ENCODE measurements at regions not wholly inside any gene's neighbourhood (a gene's known extent, or its start where the extent isn't known, plus 50 kb on each side); places are given as distances from the start of the nearest gene placed in this dataset.
"Not testable (repeated sequence)": the region's sequence is repeated elsewhere in the genome, so short reads cannot be mapped to it uniquely, and the experiment has no call there.

DNA sequence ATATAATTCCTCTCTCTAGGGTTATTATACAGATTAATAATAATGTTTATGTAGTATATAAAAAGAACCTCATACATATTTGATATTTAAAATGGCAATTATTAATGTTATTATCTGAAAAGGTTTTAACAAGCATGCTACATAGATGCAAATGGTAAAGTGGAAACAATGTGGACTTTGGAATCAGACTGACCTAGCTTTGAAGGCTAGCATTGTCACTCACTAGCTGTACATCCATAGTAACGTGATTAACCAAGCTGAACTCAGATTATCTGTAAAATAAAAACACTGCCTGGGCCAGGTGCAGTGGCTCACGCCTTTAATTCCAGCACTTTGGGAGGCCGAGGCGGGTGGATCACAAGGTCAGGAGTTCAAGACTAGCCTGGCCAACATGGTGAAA is 233.7 kb upstream of the SPRY1 start:
- no peak for DNase-seq

DNA sequence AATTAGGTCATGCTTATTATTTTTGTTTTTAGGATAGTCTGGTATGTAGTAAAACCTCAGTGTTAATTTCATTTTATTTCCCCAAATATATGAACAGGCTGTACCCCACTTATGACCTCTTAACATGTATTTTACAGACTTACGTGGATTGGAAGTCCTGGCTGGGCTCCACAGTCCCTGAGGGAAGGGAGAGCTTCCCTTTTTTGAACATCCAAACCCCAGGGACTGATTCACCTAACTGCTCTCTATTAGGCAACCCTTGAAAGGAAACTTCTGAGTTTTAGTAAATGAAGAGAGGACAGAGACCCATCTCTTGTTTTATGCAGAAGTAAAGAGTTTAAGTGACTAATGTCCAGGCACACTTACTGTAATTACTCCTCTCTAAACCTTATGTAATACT is 233.1 kb upstream of the SPRY1 start:
- DNase-seq: no peak

DNA sequence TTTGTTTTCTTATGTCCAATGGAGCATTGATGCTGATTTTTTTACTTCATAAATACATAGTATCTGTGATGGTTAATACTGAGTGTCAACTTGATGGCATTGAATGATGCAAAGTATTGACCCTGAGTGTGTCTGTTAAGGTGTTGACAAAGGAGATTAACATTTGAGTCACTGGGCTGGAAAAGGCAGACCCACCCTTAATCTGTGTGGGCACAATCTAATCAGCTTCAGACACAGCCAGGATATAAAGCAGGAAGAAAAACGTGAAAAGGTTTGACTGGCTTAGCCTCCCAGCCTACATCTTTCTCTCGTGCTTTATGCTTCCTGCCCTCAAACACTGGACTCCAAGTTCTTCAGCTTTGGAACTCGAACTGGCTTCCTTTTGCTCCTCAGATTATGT is 230.6 kb upstream of the SPRY1 start:
- no peak for DNase-seq

DNA sequence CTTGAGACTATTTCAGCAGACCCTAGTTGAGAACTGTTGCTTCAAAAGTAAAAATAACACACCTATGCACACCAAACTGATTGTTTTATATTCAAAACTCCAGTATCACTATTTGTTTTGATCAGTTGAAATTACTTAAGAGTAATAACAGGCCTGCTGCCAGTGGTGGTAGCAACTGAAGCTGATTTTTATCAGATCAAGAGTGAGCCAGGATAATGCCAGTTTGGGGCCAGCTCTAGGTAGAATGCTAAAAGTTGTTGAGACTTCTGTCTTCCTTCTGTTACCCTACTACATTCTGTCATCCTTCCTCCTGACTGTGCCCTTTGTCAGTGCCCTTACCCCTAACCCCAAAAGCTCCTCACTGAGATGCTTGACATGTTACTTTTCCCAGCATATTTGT is 228.7 kb upstream of the SPRY1 start:
- DNase-seq: no peak

DNA sequence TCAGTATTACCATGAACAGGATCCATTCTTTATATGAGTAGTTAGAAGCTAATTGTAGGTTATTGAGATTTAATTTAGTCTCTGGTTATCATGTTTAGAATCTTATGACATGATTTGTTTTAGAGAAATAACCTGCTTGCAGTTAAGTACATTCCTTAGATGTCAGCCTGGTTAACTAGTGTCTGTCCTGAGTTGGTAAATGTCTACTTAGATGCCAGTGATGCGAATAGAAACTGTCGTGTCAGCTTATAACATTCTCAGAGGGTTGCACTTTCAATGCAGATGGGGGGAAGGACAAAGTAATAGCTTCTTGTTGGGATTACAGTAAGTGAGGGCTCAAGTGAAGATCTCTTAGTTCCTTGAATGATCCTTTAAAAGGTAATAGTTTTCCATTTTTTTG is 227.8 kb upstream of the SPRY1 start:
- no peak for DNase-seq

DNA sequence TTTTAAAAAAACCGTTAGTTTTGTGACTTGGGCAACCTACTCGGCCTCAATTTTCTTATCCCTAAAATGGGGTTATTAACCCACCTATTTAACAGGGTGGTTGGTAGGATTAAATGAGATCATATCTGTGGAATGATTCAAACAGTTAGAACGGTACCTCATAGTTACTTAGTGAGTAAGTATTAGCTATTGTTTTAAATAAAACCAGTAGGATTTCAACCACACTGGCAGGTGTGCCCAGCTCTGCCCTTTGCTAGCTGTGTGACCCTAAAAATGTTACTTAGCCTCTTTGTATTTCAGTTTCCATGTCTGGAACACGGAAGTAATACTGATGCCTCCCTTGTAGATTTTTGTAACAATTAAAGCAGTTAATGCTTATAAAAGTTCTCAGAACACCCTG is 225.8 kb upstream of the SPRY1 start:
- DNase-seq: no peak

DNA sequence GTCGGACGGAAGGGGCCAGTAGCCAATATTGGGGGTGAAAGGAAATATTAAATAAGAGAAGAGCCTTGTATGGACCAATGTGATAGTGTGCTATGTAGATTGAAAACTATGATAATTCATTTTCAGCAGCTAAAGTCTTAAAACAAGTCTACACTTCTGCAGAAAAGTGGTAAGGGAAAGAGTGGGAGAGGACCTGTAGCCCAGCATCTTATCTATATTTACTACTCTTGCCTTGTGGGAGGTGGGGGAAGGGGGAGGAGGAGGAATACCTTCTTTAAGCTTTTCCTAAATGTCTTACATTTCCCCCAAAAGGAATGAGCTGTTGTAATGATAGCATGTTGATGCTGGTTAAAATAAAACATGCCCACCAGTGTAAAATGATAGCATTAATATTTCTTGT is 220.0 kb upstream of the SPRY1 start:
- no peak for DNase-seq

DNA sequence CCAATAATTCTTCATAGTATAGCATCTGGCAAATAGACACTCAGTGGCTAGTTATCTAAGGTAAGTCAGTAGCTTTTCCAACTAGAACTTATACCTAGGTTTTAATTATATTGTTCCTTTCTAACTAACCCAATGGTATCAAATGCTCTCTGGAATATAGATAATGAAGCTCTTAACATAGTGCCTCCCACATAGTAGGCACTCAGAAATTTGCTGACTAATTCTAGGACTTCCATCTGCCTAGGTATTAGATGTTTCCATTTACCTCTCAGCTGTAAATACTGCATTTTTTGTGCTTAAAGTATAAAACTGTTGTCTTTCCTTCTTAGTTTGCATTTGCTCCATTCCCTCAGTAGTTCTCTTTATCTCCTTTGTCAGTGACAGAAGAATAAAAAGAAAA is 214.3 kb upstream of the SPRY1 start:
- DNase-seq: no peak

DNA sequence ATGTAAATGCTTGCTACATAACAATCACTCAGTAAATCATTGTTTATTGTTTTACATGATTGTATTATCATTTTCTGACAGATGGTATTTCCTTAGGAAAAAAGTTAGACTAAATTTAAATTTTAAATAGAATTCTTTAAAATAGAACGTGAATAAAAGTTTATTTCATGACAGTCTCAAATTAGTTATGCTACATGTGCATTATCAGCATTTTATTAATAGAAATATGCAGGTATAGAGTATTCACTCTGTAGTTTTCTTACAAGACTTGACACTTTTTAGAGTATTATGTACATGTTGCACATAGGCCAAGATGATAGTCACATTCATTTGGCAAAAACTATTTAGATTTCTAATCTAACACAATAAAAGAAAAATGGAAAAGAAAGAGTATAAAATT is 213.3 kb upstream of the SPRY1 start:
- no peak for DNase-seq

DNA sequence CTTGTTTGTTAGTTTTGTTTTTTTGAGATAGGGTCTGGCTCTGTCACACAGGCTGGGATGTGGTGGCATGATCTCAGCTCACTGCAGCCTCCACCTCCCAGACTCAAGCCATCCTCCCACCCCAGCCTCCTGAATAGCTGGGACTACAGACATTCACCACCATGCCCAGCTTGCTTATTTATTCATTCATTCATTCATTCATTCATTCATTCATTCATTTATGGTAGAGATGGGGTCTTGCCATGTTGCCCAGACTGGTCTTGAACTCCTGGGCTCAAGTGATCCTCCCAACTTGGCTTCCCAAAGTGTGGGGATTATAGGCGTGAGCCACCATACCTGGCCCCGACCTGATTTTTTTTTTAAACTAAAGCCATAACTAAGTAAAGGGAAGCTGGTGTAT is 212.8 kb upstream of the SPRY1 start:
- DNase-seq: not testable (repeated sequence)

DNA sequence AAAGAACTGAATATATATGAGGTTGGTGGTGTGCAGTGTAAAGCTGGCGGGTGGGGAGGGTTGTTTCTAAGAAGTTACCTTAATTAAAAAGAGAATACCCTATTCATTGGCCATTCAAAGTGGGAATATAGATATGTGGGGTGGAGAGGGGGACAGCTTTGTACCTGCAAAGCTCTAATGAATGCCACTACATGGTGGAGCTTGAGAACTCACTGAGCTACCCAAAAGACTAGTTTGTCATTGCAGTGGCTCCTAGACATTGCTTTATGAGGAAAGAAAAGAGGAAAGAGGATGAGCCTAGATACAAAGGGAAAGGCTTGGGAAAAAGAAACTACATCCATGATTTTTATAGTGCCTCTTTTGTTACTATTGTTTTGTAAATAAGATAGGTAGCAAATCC is 209.9 kb upstream of the SPRY1 start:
- no peak for DNase-seq

DNA sequence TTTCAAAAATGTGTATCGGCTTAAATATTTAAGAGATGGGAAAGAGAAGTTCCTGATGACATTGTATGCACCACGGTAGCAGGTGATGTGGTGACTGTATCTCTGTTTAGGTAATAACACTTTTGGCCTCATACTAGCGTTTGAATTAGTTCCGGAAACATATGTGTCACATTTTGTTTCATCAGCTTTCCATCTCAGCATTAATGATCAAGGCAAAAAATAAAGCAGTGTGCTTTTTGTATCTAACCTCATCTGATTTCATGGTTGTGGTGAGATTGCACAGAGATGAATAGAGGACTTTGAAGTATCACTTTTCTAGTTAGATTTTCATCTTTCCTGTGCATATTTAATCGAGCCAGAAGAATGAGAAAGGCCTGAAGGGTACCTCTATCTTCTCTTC is 206.4 kb upstream of the SPRY1 start:
- DNase-seq: no peak

DNA sequence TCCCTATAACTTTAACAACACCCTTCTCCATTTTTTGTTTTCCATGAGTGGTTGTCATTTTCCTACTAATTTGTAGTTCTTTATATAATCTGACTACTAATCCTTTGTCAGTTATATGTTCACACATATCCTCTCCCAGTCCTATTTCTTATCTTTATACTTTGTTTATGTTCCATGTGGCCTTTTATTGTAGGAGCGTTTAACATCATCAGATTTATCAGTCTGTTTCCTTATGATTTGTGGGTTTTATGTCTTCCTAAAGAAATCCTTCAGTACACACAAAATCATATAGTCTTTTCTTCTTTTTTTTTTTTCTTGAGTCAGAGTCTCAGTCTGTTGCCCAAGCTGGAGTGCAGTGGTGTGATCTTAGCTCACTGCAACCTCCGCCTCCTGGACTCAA is 204.9 kb upstream of the SPRY1 start:
- no peak for DNase-seq

DNA sequence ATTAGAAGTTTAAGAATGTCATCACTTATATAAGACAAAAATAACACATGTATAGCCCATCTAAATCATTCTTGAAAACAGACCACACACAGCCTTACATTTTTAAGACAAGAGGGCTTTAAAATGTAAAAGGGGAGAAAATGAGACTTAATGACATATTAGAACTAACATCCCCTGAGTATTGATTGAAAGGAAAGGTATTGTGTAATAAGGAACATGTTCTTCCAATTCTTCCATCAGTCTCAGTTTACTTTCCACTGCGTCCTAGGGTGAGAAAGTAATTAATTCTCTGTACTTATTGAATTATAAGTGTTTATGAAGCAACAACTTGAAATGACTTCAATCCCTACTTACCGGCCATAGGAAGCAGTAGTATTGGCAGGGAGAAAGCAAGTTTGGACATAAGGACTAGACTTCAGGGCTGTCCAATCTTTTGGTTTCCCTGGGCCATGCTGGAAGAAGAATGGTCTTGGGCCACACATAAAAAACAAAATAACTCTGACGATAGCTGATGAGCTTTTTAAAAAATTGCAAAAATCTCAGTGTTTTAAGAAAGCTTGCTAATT is 202.7 kb upstream of the SPRY1 start:
- no peak for DNase-seq

DNA sequence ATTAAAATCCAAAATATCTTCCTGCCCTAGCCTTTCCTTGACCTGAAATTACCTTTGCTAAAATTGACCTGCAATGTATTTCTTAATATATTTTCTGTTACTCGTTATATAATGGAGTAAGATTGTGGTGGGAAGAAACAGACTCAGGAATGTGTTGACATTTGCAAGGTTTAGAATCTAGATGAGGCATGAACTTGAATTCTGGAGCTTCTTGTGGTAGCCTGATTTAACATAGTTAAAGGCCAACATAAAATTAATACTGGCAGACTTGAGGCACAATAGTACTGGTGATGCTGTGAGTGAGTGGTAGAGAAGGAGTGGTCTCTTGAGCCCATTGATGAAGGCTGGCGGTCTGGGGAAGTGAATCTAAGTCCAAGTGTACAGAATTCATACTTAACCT is 197.9 kb upstream of the SPRY1 start:
- DNase-seq: no peak

DNA sequence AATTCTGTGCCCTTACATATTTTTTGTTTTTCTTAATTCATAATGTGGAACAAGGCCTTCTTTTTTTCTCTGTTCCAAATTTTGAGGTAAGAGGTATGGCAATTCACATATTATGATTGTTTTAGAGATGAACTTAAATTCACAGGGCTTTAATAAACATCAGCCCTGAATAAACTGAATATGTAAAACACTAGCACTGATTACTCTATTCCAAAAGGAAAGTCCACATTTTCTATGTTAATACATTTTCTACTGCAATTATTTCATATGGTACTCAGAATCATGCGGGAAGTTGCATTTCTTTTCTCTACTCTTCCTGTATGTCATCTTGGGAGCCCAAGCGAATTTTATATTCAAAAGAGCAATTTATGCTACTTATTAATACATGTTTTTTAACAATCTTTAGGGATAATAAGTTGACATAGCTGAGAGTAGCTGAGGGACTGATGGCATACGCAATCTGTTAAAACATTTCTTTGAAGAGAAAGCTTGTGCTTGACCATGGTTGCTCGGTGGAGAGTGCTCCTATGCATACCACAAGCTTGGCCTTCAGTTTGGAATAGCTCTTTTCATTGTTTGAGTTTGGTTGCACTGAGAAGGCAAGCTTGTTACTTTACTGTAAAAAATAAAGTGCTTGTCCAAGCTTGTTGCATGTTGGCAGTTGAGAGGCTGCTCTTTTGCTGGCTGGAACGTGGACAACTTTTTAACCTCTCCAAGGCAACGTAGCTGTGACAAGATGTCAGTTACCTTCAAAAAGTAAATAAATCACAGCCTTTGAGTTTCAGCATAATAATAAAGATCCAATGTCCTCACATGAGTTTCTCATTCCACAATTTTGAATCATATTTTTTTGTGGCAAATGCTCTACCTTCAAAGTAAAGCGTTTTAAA is 196.3 kb upstream of the SPRY1 start:
- DNase-seq: no peak

DNA sequence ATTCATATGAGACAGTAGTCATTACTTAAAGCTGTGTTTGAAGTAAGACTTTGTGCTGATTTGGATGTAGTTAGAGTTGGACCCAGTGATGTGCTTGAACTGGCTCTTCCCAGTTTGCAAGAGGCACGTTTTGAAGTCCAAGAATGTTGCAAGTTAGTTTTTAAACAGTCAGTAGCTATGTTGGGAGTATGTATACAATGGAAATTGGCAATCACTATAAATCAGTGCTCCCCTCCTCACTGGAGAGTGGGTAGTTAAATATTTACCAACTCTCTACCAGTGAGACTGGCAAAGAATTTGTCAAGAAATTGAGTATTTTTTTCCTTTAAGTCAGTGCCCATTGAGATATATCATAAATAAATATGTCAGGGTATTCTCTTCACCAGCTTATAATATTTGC is 191.9 kb upstream of the SPRY1 start:
- DNase-seq: no peak

DNA sequence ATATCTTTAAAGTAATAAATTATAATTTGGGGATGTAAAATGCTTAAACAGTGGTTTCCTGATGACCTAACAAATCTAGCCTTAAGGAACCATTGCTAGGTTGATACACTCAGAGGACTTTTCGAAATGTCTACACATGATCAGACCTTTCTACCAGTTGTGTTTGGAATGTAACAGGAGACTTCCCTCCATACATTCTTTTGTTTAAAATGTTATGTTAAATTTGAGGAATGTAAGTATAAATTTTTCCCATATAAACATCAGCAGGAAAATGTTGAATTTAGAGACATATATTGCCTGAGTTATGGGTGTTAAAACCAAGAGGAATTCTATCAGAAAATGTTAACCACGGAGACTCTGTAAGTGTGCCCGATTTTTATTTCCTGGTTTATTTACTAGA is 190.6 kb upstream of the SPRY1 start:
- DNase-seq: no peak

DNA sequence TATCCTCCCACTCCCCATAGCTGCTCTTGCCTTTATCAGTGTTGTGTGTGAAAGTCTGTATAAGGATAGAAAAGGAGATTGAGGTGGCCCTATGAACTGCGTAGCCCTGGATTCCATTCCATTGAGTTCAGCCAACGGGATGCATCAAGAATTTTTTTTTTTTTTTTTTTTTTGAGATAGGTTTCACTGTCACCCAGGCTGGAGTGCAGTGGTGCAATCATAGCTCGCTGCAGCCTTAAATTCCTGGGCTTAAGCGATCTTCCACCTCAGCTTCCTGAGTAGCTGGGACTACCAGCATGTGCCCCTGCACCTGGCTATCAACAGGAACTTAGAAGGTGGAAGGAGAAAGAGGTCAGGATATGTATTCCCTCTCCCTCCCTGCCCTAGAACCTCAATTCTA is 187.2 kb upstream of the SPRY1 start:
- no peak for DNase-seq

DNA sequence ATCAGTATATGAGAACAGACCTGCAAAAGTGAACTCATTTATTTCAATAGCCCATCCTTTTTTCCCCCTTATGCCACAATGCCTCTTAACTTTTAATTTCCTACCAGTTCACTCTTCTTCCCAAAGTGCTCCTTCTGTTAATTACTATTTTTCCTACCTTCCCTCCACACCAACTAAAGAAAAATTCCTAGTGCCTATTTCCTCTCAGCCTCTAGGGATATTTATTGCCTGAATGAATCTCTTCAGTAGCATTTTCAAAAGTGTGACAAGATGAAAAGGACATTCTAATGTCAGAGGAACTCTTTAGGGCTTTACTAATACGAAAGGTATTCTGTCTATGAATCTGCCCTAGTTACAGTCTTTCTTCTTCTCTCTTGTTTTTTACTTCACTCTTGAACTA is 181.1 kb upstream of the SPRY1 start:
- no peak for DNase-seq

DNA sequence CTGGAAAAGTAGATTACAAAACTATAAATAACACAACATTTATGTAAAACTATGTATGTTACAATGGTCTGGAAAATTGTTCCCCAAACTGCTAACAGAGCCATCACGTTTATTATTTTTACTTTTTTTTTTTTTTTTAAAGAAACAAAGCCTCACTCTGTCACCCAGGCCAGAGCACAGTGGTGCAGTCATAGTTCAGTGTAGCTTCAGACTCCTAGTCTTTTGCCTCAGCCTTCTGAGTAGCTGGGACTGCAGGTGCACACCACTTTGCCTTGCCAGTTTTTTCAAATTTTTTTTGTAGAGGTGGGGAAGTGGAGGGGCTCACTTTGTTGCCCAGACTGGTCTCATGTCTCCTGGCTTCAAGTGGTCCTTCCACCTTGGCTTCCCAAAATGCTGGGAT is 180.1 kb upstream of the SPRY1 start:
- DNase-seq: no peak

DNA sequence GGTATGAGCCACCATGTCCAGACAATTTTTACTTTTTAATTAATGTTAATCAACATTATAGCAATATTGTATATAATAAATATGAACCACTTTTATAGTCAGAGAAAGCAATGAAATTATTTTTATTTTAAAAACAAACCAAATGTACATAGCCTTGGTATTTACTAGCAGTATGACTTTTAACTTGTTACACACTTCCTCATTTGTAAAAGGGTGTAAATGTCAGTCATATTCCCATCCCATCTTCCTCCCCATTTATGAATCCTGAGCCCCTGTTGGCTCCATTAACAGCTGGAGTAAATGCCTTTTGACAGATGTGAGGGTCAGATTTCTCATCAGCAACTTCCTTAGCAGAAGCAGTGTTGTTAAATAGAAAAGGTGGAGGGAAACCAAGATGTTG is 179.6 kb upstream of the SPRY1 start:
- DNase-seq: no peak

DNA sequence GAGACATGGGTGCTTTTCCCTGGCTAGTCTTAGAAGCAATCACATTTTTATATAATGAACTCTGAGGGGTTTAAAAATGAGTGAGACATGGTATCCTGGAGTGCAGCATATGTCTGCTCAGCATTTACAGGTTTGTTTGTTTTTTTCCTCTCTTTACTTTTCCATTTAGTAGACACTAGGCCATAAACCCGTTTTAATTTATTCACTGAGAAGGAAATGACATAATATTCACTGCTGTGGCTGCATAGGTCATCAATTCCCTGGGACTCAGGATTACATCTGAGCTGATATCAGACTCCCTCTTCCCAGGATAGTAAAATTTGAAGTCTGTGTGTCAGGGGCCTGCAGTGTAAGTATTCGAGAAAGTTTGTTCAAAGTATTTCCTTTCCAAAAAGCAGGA is 178.9 kb upstream of the SPRY1 start:
- no peak for DNase-seq

DNA sequence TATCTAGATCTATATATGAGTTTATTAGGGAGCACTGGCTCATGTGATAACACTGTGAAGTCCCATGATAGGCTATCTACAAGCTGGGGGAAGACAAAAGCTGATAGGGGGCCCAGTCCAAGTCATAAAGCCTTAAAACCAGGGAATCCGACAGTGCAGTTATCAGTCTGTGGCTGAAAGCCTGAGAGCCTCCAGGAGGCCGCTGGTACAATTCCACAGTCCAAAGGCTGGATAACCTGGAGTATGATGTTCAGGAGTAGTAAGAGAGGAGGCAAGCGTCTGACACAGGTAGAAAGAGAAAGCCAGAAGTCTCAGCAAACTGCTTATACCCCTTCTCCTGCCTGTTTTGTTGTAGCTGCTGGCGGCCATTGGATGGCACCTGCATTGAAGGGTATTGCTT is 177.6 kb upstream of the SPRY1 start:
- no peak for DNase-seq

DNA sequence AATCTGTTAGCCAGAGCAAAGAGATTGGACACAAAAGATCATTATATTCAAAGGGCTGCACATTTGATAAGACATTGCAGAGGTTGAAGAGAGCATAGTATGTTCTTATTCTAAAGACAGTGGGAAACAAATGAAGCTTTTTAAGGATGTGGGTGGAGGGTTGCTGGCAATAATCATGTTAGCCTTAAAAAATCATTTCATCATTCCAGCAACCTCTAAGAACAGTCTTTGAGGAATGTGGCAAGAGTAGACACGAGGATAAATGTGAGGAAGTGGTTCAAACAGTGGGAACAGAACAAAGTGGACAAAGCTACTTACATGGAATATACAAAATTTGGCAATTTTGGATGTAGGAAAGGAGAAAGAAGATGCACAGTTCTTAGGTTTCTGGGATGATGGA is 167.3 kb upstream of the SPRY1 start:
- no peak for DNase-seq

Data from NCI-H187 treated with DMSO at 0.1 percent for 48 hours (cell line).